OCI-LY3 (cell line): ENCODE measurements at regions not wholly inside any gene's neighbourhood (a gene's known extent, or its start where the extent isn't known, plus 50 kb on each side); places are given as distances from the start of the nearest gene placed in this dataset.

Experiments used
- EZH2phosphoT487 ChIP-seq: fragments of 200-600 bp; shearing (Covaris generic); IDR thresholded peaks from 2 replicates; pipeline ENCODE4 v1.6.1; 2018; ENCODE audit warnings: antibody characterized with exemption, mixed run types, low read depth
- TF ChIP-seq, protein P1 (sequence below): fragments of 200-600, 300-600 bp; sonication (generic); IDR thresholded peaks from 2 replicates; pipeline ENCODE4 v1.5.1; 2014; ENCODE audit warnings: antibody characterized with exemption, low read length, low read depth

DNA sequence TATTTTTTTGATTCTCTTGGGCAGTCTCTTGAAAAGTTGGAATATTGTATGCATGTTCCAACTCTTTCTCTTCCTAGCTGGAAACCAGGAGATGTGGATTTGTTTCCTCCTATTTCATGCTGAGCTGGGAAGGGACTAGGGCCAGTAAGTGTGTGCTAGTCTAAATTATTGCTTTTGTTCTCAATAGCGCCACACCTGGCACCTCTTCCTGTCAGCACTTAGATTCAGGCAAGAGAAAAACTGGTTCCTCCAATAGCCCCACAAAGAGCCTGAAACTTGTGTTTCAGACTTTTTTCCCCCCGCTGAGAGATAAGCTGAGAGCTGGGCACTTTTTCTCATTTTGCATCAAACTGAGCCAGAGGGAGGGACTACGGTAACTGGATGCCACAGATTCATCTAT, 353.4 kb downstream of the OLFM4 start:
- TF ChIP-seq EZH2phosphoT487 = no peak
- TF ChIP-seq, protein P1, sequence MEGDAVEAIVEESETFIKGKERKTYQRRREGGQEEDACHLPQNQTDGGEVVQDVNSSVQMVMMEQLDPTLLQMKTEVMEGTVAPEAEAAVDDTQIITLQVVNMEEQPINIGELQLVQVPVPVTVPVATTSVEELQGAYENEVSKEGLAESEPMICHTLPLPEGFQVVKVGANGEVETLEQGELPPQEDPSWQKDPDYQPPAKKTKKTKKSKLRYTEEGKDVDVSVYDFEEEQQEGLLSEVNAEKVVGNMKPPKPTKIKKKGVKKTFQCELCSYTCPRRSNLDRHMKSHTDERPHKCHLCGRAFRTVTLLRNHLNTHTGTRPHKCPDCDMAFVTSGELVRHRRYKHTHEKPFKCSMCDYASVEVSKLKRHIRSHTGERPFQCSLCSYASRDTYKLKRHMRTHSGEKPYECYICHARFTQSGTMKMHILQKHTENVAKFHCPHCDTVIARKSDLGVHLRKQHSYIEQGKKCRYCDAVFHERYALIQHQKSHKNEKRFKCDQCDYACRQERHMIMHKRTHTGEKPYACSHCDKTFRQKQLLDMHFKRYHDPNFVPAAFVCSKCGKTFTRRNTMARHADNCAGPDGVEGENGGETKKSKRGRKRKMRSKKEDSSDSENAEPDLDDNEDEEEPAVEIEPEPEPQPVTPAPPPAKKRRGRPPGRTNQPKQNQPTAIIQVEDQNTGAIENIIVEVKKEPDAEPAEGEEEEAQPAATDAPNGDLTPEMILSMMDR = no peak
